GM21381 (cell line): ENCODE measurements at regions not wholly inside any gene's neighbourhood (a gene's known extent, or its start where the extent isn't known, plus 50 kb on each side); places are given as distances from the start of the nearest gene placed in this dataset.
"Not testable (repeated sequence)": the region's sequence is repeated elsewhere in the genome, so short reads cannot be mapped to it uniquely, and the experiment has no call there.

ENCODE experiments used
- ATAC-seq: cut with Tn5 transposase; IDR thresholded peaks from one replicate; pipeline ENCODE4 v1.9.1; 2021; ENCODE audit warnings: mild to moderate bottlenecking, moderate library complexity; ENCODE audit not compliant: unreplicated experiment

GRCh38 chr18:12179029-12179428, 75.1 kb upstream of the CIDEA start:
- not testable (repeated sequence) for ATAC-seq

GRCh38 chr18:12179697-12180577, 74.2 kb upstream of the CIDEA start:
- peak; percentile 68 for ATAC-seq

- not testable (repeated sequence) for ATAC-seq
Measured at GRCh38 chr18:12198797-12199196, 55.4 kb upstream of the CIDEA start.

GRCh38 chr18:12200186-12200585, 54.0 kb upstream of the CIDEA start:
- peak; percentile 98 for ATAC-seq
